Astrocyte of the cerebellum (primary cell): ENCODE measurements at regions not wholly inside any gene's neighbourhood (a gene's known extent, or its start where the extent isn't known, plus 50 kb on each side); places are given as distances from the start of the nearest gene placed in this dataset.

Experiments used
- DNase-seq: peaks from one replicate; pipeline ENCODE4 v3.0.0-alpha.2; 2011; ENCODE audit warnings: low read depth
- H3K4me3 ChIP-seq: 2 replicates; pipeline ENCODE4 v1.5.1; 2011; ENCODE audit warnings: mild to moderate bottlenecking, low read depth, low read length, moderate library complexity
- in situ Hi-C: cut with HindIII; loops from 2 replicates; pipeline ENCODE4 v1.10.0; 2017; ENCODE audit warnings: low sequenced_read_pairs
- TF ChIP-seq, protein P1 (sequence below): IDR thresholded peaks from 2 replicates; pipeline ENCODE4 v1.5.1; 2012; ENCODE audit warnings: low read length, low read depth, moderate library complexity, mild to moderate bottlenecking; ENCODE audit errors: missing control alignments

DNA sequence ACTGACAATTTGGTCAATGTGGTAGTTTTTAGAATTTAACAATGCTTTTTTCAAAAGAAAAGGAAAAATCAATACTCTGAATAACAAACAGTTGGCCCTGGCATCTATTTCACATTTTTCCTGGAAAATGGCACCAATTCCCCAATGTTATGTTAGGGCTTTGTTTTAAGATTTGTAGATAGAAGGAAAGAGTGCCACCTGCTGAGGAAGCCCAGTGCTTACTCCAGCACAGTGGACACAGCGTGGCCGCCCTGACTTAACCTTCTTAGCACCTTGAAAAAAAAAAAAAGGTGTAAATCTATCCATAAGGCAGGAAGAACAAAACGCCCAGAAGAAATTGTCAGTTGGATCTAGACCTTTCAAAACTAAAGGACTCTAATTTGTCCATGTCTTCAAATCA is 110.7 kb upstream of the CNTN4 start:
- no peak for DNase-seq
- TF ChIP-seq, protein P1, sequence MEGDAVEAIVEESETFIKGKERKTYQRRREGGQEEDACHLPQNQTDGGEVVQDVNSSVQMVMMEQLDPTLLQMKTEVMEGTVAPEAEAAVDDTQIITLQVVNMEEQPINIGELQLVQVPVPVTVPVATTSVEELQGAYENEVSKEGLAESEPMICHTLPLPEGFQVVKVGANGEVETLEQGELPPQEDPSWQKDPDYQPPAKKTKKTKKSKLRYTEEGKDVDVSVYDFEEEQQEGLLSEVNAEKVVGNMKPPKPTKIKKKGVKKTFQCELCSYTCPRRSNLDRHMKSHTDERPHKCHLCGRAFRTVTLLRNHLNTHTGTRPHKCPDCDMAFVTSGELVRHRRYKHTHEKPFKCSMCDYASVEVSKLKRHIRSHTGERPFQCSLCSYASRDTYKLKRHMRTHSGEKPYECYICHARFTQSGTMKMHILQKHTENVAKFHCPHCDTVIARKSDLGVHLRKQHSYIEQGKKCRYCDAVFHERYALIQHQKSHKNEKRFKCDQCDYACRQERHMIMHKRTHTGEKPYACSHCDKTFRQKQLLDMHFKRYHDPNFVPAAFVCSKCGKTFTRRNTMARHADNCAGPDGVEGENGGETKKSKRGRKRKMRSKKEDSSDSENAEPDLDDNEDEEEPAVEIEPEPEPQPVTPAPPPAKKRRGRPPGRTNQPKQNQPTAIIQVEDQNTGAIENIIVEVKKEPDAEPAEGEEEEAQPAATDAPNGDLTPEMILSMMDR: peak; percentile 17
- H3K4me3 ChIP-seq: no peak overlapping the region
- in situ Hi-C loops: no loop called here

DNA sequence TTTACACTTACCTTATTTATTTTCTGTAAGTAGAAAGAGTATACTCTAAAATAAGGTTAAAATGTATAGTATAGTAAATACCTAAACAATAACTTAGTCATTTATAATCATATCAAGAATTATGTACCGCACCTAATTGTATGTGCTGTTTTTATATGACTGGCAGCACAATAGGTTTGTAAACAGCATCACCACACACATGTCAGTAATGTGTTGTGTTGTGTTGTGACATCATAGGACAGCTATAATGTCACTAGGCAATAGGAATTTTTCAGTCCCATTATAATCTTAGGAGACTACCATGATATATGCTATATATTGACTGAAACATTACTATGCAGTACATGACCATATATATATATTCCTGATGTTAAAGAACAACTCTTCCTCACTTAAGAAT is 99.9 kb upstream of the CNTN4 start:
- in situ Hi-C loops: no loop called here
- no peak for DNase-seq
- H3K4me3 ChIP-seq: no peak overlapping the region
- TF ChIP-seq, protein P1: no peak

DNA sequence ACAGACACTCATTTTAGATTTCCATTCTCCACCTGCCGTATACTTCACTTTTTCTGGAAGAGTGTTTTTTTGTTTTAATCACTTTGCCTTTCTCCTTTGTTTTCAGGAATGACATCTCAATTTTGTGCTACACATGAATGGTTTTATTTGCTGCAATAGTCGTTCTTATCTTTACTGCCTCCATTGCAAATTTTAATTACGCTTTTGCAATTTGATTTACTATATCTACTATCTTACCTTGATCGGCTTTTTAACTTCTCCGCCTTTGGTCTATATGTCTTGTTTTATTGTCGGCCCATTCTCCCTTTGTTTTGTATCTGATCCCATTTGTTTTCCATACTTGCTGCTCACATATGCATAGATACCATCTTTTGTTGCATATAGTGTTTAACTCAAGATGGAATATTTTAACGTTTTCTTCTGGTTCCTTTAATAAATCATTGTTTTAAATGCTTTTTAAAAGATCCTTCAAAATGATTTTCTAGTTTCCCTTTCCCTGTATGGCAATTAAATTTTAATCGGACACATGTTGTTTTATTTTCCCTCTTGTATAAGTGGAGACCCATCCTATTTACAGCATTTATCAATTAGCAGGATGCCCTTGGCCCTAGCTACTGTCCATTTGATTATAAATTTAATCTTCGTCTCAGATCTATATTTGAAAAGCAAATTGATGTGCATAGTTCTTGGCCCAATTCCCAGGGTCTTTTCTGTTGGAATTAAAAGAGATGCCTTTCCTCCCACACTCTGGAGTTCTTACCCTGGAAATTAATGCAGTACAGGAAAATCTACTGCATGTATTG is 97.2 kb upstream of the CNTN4 start:
- in situ Hi-C loops: no loop called here
- no peak for DNase-seq
- no peak overlapping the region for H3K4me3 ChIP-seq
- TF ChIP-seq, protein P1: no peak

DNA sequence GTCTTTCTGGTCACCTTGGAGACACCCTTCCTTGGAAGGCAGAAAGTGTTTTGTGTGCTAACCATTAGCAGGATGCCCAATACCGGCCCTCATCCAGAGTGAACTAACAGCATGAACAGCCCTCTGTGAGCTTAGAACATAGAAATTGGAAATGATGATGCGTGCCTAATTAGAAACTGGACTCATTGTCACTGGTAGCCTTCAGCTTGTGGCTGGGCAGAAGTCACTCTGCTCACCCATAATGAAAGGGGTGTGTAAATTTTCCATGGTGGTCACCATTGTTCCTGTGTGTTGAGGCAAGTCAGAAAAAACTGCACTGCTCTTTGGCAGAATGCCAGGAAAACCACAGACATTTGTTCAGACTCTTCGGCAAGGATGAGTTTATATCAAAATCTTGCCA is 74.7 kb upstream of the CNTN4 start:
- DNase-seq: peak; percentile 64
- TF ChIP-seq, protein P1: no peak
- no peak overlapping the region for H3K4me3 ChIP-seq
- in situ Hi-C loops: no loop called here

DNA sequence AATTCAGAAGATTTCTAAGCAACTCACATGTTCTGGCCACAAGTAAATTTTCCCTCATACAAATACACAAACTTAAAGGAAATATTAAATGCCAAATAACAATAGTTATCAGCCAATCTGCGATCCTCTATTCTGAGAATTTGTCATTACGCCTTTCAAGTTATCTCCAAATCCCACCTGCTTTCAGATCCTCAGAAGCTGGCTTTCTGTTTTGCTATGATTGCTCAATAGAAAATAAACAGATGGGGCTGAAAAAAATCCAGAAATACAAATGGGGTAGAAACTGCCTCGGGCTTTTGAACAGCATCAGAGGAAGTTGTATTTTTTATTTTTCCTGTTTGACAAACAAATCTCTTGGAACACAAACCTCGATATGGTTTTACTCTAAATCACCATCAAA is 74.0 kb upstream of the CNTN4 start:
- in situ Hi-C loops: no loop called here
- no peak for DNase-seq

DNA sequence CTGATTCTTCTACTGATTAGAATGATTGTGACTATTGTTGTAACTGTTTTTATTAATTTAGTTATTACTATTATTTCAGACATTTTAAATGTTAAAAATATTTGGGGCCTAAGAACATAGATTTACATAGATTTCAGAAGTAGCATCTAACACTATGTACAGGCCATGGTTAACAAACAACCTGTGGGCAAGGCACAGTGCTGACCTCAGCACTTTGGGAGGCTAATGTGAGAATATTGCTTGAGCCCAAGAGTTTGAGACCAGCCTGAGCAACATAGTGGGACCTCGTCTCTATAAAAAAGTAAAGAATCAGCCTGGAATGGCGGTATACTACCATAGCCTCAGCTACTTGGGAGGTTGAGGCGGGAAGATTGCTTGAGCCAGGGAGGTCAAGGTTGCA is 69.1 kb upstream of the CNTN4 start:
- no peak for DNase-seq
- no peak overlapping the region for H3K4me3 ChIP-seq
- TF ChIP-seq, protein P1: no peak
- in situ Hi-C loops: no loop called here

More for the DNA sequence above, 74.0 kb upstream of the CNTN4 start:
- TF ChIP-seq, protein P1: no peak
- H3K4me3 ChIP-seq: no peak overlapping the region
